HUES64 (cell line): ENCODE measurements at regions not wholly inside any gene's neighbourhood (a gene's known extent, or its start where the extent isn't known, plus 50 kb on each side); places are given as distances from the start of the nearest gene placed in this dataset.
A peak's percentile ranks its signal among the peaks of the same experiment; 100 is the strongest.

Source experiments
- H3K27ac ChIP-seq: 2 replicates; pipeline ENCODE4 v1.7.0; 2013; ENCODE audit warnings: low read depth, low read length, inconsistent platforms
- H3K27me3 ChIP-seq: 2 replicates; pipeline ENCODE4 v1.6.1; 2013; ENCODE audit warnings: mild to moderate bottlenecking, low read length; ENCODE audit not compliant: insufficient read depth
- H3K36me3 ChIP-seq: 2 replicates; pipeline ENCODE4 v1.6.1; 2013; ENCODE audit warnings: mild to moderate bottlenecking, low read length; ENCODE audit not compliant: insufficient read depth
- H3K4me1 ChIP-seq: 2 replicates; pipeline ENCODE4 v1.6.1; 2013; ENCODE audit warnings: mild to moderate bottlenecking, low read length, moderate library complexity; ENCODE audit not compliant: insufficient read depth
- H3K4me3 ChIP-seq: 2 replicates; pipeline ENCODE4 v1.5.1; 2013; ENCODE audit warnings: mild to moderate bottlenecking, low read length, moderate library complexity
- H3K9ac ChIP-seq: 2 replicates; pipeline ENCODE4 v1.6.1; 2013; ENCODE audit warnings: mild to moderate bottlenecking, low read depth, low read length
- H3K9me3 ChIP-seq: 2 replicates; pipeline ENCODE4 v1.6.1; 2013; ENCODE audit warnings: low read depth, low read length; ENCODE audit not compliant: insufficient read depth
- WGBS: fragments of 150-250, 120-280 bp; methylation state at CpG from one replicate; pipeline ENCODE4 v1.1.7; 2013; ENCODE audit warnings: missing lambda C conversion rate; 5-methylcytosine and 5-hydroxymethylcytosine counted together

- no peaks in the 10 kb centered on the region for H3K9me3 ChIP-seq
- no peaks in the 10 kb centered on the region for H3K36me3 ChIP-seq
- H3K4me3 ChIP-seq = no peak overlapping the region
- H3K9ac ChIP-seq = peak overlapping the region; percentile 51; the same call in 1 of the 2 replicates
- 25% methylated on average over 13 of the region's 13 CpGs for WGBS
- H3K27ac ChIP-seq = peak overlapping the region; percentile 22
- peaks cover 42% of the 10 kb centered on the region for H3K4me1 ChIP-seq
- H3K27me3 ChIP-seq = peaks cover 34% of the 10 kb centered on the region
Observed at GRCh38 chr14:49999826-50000379, 107.0 kb downstream of the ARF6 start.

- H3K9me3 ChIP-seq = no peaks in the 10 kb centered on the region
- H3K4me1 ChIP-seq = peaks cover 38% of the 10 kb centered on the region
- peak overlapping the region; percentile 13; the same call in 1 of the 2 replicates for H3K4me3 ChIP-seq
- peak overlapping the region; percentile 22; the same call in 1 of the 2 replicates for H3K27ac ChIP-seq
- peak overlapping the region; percentile 51; the same call in 1 of the 2 replicates for H3K9ac ChIP-seq
- H3K36me3 ChIP-seq = no peaks in the 10 kb centered on the region
- H3K27me3 ChIP-seq = peaks cover 38% of the 10 kb centered on the region
- 13% methylated on average over 10 of the region's 10 CpGs for WGBS
Observed at GRCh38 chr14:50000380-50001150, 107.7 kb downstream of the ARF6 start.

- peaks cover 38% of the 10 kb centered on the region for H3K27me3 ChIP-seq
- H3K4me1 ChIP-seq = peaks cover 38% of the 10 kb centered on the region
- peak overlapping the region; percentile 51; the same call in 1 of the 2 replicates for H3K9ac ChIP-seq
Observed at GRCh38 chr14:50001151-50001998, 108.5 kb downstream of the ARF6 start.

DNA sequence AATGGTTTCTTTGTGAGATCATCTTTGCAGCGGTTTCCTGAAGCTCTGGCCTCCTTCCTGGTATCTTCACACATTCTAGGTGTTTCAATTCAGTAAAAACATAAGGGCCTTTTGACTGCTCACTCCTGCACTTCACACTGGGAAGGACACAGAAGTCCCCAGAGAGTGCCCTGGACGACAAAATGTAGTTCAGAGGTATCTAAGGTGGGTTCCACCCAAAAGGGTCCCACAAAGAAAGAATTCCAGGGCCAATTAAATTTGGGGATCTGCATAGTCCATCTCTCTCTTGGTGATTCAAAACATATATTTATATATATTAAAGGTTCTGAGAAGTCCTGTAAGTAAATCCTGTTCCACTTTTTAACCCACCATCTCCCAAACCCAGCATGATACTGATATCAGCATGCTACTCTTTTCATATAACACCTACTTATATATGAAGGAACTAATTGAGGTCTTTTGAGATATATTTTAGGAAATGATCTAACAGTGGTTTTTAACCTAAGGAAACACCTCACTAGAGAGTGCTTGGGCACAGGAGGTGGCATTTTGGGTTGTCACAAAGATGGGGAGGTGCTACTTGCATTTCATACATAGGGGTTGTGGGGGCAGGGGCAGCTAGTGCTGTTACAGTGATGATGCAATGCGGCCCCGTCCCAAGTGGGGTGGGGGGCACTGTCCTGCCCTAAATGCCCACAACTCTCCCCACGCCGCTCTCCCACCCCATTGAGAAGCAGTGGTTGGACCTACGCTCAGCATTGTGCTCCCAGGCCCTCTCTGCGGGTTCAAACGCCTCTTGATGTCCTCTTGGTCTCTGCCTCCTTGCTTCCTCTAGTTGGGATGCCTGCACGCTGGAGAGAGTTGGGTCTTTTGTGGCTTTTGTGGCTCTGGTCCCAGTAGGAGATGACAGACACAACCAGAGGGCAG is 109.4 kb downstream of the ARF6 start:
- peak overlapping the region; percentile 63; the same call in 1 of the 2 replicates for H3K4me3 ChIP-seq
- H3K9ac ChIP-seq = no peak overlapping the region
- no peaks in the 10 kb centered on the region for H3K9me3 ChIP-seq
- 81% methylated on average over 10 of the region's 10 CpGs for WGBS
- no peak overlapping the region for H3K27ac ChIP-seq
- H3K4me1 ChIP-seq = peaks cover 38% of the 10 kb centered on the region
- no peaks in the 10 kb centered on the region for H3K36me3 ChIP-seq
- H3K27me3 ChIP-seq = peaks cover 38% of the 10 kb centered on the region

More at GRCh38 chr14:50001151-50001998, 108.5 kb downstream of the ARF6 start:
- no peak overlapping the region for H3K27ac ChIP-seq
- no peaks in the 10 kb centered on the region for H3K9me3 ChIP-seq
- no peak overlapping the region for H3K4me3 ChIP-seq
- H3K36me3 ChIP-seq = no peaks in the 10 kb centered on the region
- WGBS = 19% methylated on average over 23 of the region's 23 CpGs

DNA sequence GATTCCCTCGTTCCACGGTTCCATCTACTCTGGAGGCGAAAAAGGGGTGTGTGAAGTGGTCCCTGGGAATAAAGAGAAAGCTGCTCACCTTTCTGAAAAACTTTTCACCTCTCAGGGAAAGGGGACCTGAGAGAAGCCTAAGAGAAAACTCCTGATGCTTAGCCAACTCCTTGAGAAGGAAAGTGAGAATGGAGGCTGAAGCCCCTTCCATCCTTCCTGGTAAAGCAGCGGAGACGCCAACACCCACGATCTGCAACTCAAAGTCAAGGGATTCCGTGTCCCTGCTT is 110.0 kb downstream of the ARF6 start:
- Histone ChIP-seq H3K9ac (peak overlapping the region; percentile 45; the same call in 1 of the 2 replicates), H3K4me1 (peaks cover 38% of the 10 kb centered on the region), H3K9me3 (no peaks in the 10 kb centered on the region), H3K36me3 (no peaks in the 10 kb centered on the region), H3K27me3 (peaks cover 38% of the 10 kb centered on the region), H3K4me3 (peak overlapping the region; percentile 63), H3K27ac (no peak overlapping the region)
- 40% methylated on average over 7 of the region's 7 CpGs for WGBS

GRCh38 chr14:50003213-50004021 is 110.5 kb downstream of the ARF6 start:
- H3K27ac ChIP-seq = no peak overlapping the region
- H3K9me3 ChIP-seq = no peaks in the 10 kb centered on the region
- peak overlapping the region; percentile 45 for H3K9ac ChIP-seq
- WGBS = 11% methylated on average over 52 of the region's 54 CpGs
- peaks cover 38% of the 10 kb centered on the region for H3K4me1 ChIP-seq
- peak overlapping the region; percentile 63 for H3K4me3 ChIP-seq
- H3K36me3 ChIP-seq = no peaks in the 10 kb centered on the region
- peaks cover 38% of the 10 kb centered on the region for H3K27me3 ChIP-seq

- Histone ChIP-seq H3K27ac (no peak overlapping the region), H3K9me3 (no peaks in the 10 kb centered on the region), H3K27me3 (peaks cover 38% of the 10 kb centered on the region), H3K36me3 (no peaks in the 10 kb centered on the region), H3K4me1 (peaks cover 14% of the 10 kb centered on the region), H3K4me3 (no peak overlapping the region), H3K9ac (no peak overlapping the region)
- 91% methylated on average over 4 of the region's 4 CpGs for WGBS
Observed at GRCh38 chr14:50006141-50006540, 110.2 kb downstream of the VCPKMT start.

DNA sequence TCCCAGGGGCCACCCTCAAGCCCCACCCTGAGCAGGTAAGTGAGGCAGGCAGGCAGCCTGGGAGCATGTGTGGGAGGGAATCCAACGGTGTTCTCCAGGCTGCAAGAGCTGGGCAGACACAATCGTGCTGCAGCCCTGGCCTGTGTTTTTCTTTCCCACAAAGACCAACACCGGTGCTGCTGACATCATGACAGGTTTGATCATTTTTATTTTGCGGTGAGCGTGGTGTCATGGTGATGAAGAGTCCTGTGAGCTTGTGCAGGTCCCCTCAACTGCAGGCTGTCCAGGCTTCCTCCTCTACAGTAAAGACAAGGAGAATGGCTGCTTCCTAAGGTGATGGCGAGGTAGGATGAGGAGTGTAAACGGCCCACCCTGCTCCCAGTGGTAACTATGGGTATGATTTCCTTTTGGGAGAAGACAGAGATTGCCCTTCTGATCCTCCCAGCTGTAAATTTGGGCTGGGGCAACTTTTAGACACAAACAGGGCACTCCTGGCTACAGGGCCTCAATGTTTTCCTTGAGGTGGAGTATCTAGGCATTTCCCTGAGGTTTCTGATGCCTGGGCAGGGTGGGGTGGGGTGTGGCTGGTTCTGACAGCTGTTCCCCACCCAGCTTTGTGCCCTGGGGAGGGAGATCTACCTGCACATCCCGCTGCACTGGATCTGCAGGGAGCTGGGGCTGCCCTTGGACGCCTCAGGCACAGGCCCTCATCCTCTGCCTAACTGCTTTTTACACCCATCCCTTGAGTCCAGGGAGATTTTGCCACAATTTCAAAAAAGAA is 109.1 kb downstream of the VCPKMT start:
- Histone ChIP-seq H3K9ac (no peak overlapping the region), H3K4me3 (no peak overlapping the region), H3K9me3 (no peaks in the 10 kb centered on the region), H3K36me3 (no peaks in the 10 kb centered on the region), H3K27ac (no peak overlapping the region), H3K4me1 (peaks cover 6% of the 10 kb centered on the region), H3K27me3 (peaks cover 30% of the 10 kb centered on the region)
- 86% methylated on average over 9 of the region's 9 CpGs for WGBS

DNA sequence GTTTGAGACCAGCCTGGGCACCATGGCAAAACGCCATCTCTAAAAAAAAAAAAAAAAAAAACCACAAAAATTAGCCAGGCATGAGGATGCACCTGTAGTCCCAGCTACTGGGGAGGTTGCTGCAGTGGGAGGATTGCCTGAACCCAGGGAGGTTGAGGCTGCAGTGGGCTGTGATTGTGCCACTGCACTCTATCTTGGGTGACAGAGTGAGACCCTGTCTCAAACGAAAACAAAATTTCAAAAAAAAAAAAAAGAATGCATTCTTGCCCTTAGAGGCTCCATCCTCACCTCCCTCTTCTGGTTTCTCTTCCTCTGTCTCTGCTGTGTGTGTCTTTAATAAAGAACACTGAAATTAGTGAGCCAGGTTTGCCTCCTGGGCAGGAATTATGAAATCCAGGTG is 107.8 kb downstream of the VCPKMT start:
- Histone ChIP-seq H3K4me3 (no peak overlapping the region), H3K27me3 (peaks cover 17% of the 10 kb centered on the region), H3K36me3 (no peaks in the 10 kb centered on the region), H3K4me1 (no peaks in the 10 kb centered on the region; the same call in 1 of the 2 replicates), H3K27ac (no peak overlapping the region), H3K9me3 (no peaks in the 10 kb centered on the region), H3K9ac (no peak overlapping the region)
- WGBS = 50% methylated on average over 1 of the region's 2 CpGs
